GM06990 (cell line): ENCODE measurements at regions not wholly inside any gene's neighbourhood (a gene's known extent, or its start where the extent isn't known, plus 50 kb on each side); places are given as distances from the start of the nearest gene placed in this dataset.

Experiments used
- DNase-seq: peaks from one replicate; pipeline ENCODE4 v3.0.0-alpha.2; 2011; ENCODE audit not compliant: insufficient read length; ENCODE audit errors: extremely low read depth
- H3K27me3 ChIP-seq: replicated peaks from 2 replicates; pipeline ENCODE4 v1.6.0; 2011; ENCODE audit warnings: low read length; ENCODE audit not compliant: control insufficient read depth, insufficient read depth
- H3K36me3 ChIP-seq: 2 replicates; pipeline ENCODE4 v1.5.1; 2011; ENCODE audit warnings: low read length; ENCODE audit not compliant: control insufficient read depth, insufficient read depth
- H3K4me3 ChIP-seq: replicated peaks from 2 replicates; pipeline ENCODE4 v1.5.1; 2011; ENCODE audit warnings: low read depth, mild to moderate bottlenecking, control low read depth, low read length
- TF ChIP-seq, protein P1 (sequence below): IDR thresholded peaks from 2 replicates; pipeline ENCODE4 v1.5.1; 2011; ENCODE audit warnings: low read length, control low read depth, mild to moderate bottlenecking, inconsistent platforms; ENCODE audit not compliant: insufficient read depth, poor library complexity, severe bottlenecking

DNA sequence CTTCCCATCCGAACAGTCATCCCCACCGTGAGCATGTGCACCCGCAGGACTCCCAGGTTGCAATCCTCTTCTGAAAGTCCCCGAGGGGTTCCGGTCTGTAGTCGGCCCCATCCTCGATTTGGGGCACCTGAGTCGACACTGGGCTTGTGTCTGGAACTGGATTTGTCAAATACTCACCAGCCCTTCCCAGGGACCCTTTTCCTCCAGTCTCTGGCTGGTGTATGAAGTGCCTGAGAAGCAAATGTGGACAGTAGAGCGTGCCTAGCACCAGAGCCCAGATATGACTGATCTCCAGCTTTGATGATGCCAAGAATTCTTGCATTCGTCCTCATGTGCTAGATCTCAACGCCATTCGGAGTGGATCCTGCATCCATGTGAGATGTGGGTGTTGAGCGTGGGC lies 132.5 kb upstream of the ADARB2 start:
- TF ChIP-seq, protein P1, sequence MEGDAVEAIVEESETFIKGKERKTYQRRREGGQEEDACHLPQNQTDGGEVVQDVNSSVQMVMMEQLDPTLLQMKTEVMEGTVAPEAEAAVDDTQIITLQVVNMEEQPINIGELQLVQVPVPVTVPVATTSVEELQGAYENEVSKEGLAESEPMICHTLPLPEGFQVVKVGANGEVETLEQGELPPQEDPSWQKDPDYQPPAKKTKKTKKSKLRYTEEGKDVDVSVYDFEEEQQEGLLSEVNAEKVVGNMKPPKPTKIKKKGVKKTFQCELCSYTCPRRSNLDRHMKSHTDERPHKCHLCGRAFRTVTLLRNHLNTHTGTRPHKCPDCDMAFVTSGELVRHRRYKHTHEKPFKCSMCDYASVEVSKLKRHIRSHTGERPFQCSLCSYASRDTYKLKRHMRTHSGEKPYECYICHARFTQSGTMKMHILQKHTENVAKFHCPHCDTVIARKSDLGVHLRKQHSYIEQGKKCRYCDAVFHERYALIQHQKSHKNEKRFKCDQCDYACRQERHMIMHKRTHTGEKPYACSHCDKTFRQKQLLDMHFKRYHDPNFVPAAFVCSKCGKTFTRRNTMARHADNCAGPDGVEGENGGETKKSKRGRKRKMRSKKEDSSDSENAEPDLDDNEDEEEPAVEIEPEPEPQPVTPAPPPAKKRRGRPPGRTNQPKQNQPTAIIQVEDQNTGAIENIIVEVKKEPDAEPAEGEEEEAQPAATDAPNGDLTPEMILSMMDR: no peak
- H3K36me3 ChIP-seq: no peaks in the 10 kb centered on the region
- H3K27me3 ChIP-seq: no peaks in the 10 kb centered on the region
- DNase-seq: no peak
- H3K4me3 ChIP-seq: no peak overlapping the region

DNA sequence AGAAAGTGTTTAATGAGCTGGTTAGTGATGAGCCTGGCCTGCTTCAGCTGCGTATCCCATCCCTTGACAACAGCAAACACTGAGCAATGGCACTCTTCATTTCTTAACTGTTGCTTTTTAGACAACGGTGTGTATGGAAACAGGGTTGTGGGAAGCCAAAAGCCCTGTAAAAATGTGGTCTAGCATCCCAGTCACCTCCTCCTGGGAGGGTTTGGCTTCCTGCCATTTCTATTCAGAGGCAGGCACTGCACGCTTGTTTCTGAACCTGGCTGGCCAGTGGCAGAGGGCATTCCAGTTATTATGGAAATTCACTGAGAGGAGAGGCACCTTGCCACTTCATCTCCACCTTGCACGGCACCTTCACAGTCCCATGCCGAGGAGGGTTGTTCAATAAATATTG lies 123.0 kb upstream of the ADARB2 start:
- no peak for DNase-seq
- no peaks in the 10 kb centered on the region; the same call in none of the 2 replicates for H3K27me3 ChIP-seq
- TF ChIP-seq, protein P1: no peak
- no peaks in the 10 kb centered on the region for H3K36me3 ChIP-seq
- no peak overlapping the region for H3K4me3 ChIP-seq

GRCh38 chr10:1858547-1858946 lies 121.2 kb upstream of the ADARB2 start:
- DNase-seq: no peak
- Histone ChIP-seq H3K36me3 (no peaks in the 10 kb centered on the region), H3K4me3 (no peak overlapping the region), H3K27me3 (no peaks in the 10 kb centered on the region; the same call in none of the 2 replicates)
- TF ChIP-seq, protein P1: no peak

DNA sequence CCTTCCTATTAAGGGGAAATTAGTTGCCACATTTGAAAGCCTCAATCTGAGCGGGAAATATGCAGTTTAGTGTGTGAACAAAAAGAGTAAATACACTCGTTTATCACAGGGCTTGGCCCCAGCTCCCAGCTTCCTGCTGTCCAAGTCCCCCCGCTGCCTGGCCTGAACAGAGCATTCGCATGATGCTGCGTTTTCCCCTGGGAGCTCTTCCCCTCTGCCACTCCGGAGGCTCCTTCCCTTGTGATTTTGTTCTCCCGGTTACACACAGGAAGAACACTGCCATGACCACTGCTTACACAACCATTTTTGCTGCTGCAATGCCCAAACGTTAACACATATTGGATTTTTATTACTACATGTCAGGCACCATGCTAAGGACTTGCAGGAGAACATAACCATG lies 120.7 kb upstream of the ADARB2 start:
- no peak overlapping the region for H3K4me3 ChIP-seq
- H3K36me3 ChIP-seq: no peaks in the 10 kb centered on the region
- no peak for DNase-seq
- H3K27me3 ChIP-seq: no peaks in the 10 kb centered on the region; the same call in none of the 2 replicates
- TF ChIP-seq, protein P1: no peak

DNA sequence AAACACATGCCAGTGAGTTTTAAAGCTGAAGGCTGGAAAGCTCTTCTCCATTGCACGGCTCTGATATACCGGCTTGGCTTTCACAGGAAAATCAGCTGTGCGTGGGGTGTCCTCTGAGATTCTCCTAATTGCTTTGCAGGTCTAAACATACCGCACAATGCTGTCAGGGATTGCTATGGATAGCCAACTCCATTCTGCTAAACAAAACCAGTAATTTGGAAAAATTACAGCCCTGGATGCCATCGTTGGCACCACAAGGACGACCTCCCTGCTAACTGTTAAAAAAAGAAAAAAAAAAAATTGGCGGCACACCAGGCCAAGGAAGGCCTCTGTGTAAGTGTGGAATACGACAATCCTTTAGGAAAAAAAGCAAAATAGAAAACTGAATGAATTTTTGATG lies 118.6 kb upstream of the ADARB2 start:
- TF ChIP-seq, protein P1: no peak
- no peak for DNase-seq

DNA sequence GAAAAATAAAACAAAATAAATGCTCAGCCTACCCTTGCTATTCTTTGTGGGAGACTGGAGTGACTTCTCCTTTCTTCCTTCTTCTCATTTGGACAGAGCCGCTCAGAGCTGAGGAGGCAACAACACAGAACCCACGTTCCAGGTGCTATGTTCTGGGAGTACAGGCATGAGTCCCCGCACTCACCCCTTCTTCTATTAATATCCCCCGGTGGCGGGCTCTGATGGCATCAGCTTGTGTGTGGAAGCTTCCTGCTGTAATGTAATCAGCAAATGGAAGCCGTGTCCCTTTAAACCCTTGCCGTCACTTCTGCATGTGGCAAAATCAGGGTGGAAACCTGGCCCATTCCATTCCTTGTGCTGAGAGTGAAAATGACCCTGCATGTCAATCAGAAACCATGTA lies 116.9 kb upstream of the ADARB2 start:
- TF ChIP-seq, protein P1: no peak
- no peak overlapping the region for H3K4me3 ChIP-seq
- no peaks in the 10 kb centered on the region for H3K36me3 ChIP-seq
- no peak for DNase-seq
- no peaks in the 10 kb centered on the region; the same call in 1 of the 2 replicates for H3K27me3 ChIP-seq

More for the DNA sequence above, 118.6 kb upstream of the ADARB2 start:
- Histone ChIP-seq H3K27me3 (no peaks in the 10 kb centered on the region; the same call in 1 of the 2 replicates), H3K36me3 (no peaks in the 10 kb centered on the region), H3K4me3 (no peak overlapping the region)
